ENCODE measurements at regions not wholly inside any gene's neighbourhood (a gene's known extent, or its start where the extent isn't known, plus 50 kb on each side); places are given as distances from the start of the nearest gene placed in this dataset. TPM values are rescaled to one million over a fixed set of nuclear protein-coding genes. Genes with fewer than 3 reads are reported as not detected.

GRCh38 chrX:124282580-124282979, 49.9 kb upstream of the TEX13D start:
- Histone ChIP-seq H3K4me3 (no peak overlapping the region), H3K27ac (no peak overlapping the region), H3K4me1 (no peaks in the 10 kb centered on the region), H3K36me3 (replicated peaks in 1 of 2; ENCODE audit: insufficient read depth in 1 of 2, low read depth in 2 of 2) (no peaks in the 10 kb centered on the region), H3K9me3 (no peaks in the 10 kb centered on the region), H3K27me3 (no peaks in the 10 kb centered on the region)
- DNase-seq: no peak
- 71 to 94% methylated on average over 2 of the region's 2 CpGs for WGBS, 2 donors
- no peak for ATAC-seq
- TF ChIP-seq POLR2A (IDR thresholded peaks at IDR 0.05): no peak
- TF ChIP-seq CTCF (IDR thresholded peaks at IDR 0.05): no peak
- intact Hi-C loops (cut with DNase I): no loop called here

Small RNAs in the stretch of these regions (small RNA-seq; reads per million reads assigned to genes)
- not detected for gene RF00561
